Liver (tissue), 8 donors: ENCODE measurements at regions not wholly inside any gene's neighbourhood (a gene's known extent, or its start where the extent isn't known, plus 50 kb on each side); places are given as distances from the start of the nearest gene placed in this dataset.

Experiments
- DNase-seq: peaks from one replicate; pipeline ENCODE4 v3.0.0-alpha.2; 2017; ENCODE audit warnings: low spot score
- H3K27ac ChIP-seq, 2 donors: one replicate each; pipeline ENCODE4 v1.7.0; 2013; ENCODE audit warnings: inconsistent platforms in 2 of 2, low read length in 2 of 2, control low read depth in 1 of 2, low read depth in 1 of 2, mild to moderate bottlenecking in 1 of 2
- H3K27me3 ChIP-seq, 4 donors: one replicate each; pipeline versions ENCODE4 v1.6.1 to v1.7.0; 2013; ENCODE audit warnings: low read length in 3 of 4, inconsistent platforms in 1 of 4, mild to moderate bottlenecking in 1 of 4, moderate library complexity in 1 of 4; ENCODE audit not compliant: control insufficient read depth in 4 of 4, insufficient read depth in 4 of 4
- H3K36me3 ChIP-seq, 4 donors: one replicate each; pipeline versions ENCODE4 v1.6.1 to v1.7.0; 2013; ENCODE audit warnings: low read length in 3 of 4, mild to moderate bottlenecking in 3 of 4, low read depth in 1 of 4, moderate library complexity in 1 of 4; ENCODE audit not compliant: control insufficient read depth in 4 of 4, insufficient read depth in 3 of 4
- H3K4me1 ChIP-seq, 4 donors: one replicate each; pipeline versions ENCODE4 v1.6.1 to v1.7.0; 2013; ENCODE audit warnings: low read length in 3 of 4, mild to moderate bottlenecking in 3 of 4, moderate library complexity in 1 of 4; ENCODE audit not compliant: control insufficient read depth in 4 of 4, insufficient read depth in 4 of 4
- H3K4me3 ChIP-seq, 3 donors: one replicate each; pipeline versions ENCODE4 v1.6.1 to v1.7.0; 2013; ENCODE audit warnings: low read length in 3 of 3, control low read depth in 1 of 3, low read depth in 1 of 3, mild to moderate bottlenecking in 1 of 3
- H3K9ac ChIP-seq, 2 donors: one replicate each; pipeline ENCODE4 v1.7.0; 2013; ENCODE audit warnings: low read length in 2 of 2, mild to moderate bottlenecking in 2 of 2, moderate library complexity in 2 of 2, control low read depth in 1 of 2, low read depth in 1 of 2
- H3K9me3 ChIP-seq, 4 donors: one replicate each; pipeline versions ENCODE4 v1.6.1 to v1.7.0; 2013; ENCODE audit warnings: low read length in 3 of 4; ENCODE audit not compliant: control insufficient read depth in 4 of 4
- ATF3 ChIP-seq: IDR thresholded peaks from 2 replicates; pipeline ENCODE4 v1.6.1; 2016; ENCODE audit warnings: antibody characterized with exemption
- CTCF ChIP-seq: fragments of 150-350 bp; IDR thresholded peaks from 2 replicates; pipeline ENCODE4 v1.5.1; 2017; ENCODE audit warnings: improper control_type of control experiment, low read depth, low read length; ENCODE audit not compliant: missing input control
- FOXA1 ChIP-seq: IDR thresholded peaks from 2 replicates; pipeline ENCODE4 v1.6.1; 2016; ENCODE audit warnings: antibody characterized with exemption
- FOXA2 ChIP-seq: IDR thresholded peaks from 2 replicates; pipeline ENCODE4 v1.6.1; 2016; ENCODE audit warnings: antibody characterized with exemption
- GABPA ChIP-seq, 2 donors: IDR thresholded peaks in 1 of 2; conservative IDR thresholded peaks in 1 of 2; 2 replicates each; pipeline ENCODE4 v1.6.1; 2016; ENCODE audit warnings: antibody characterized with exemption in 2 of 2, mild to moderate bottlenecking in 1 of 2, moderate library complexity in 1 of 2
- HNF4A ChIP-seq, 2 donors: conservative IDR thresholded peaks; 2 replicates each; pipeline ENCODE4 v1.6.1; 2016; ENCODE audit warnings: antibody characterized with exemption in 2 of 2, mild to moderate bottlenecking in 2 of 2
- HNF4G ChIP-seq: IDR thresholded peaks from 2 replicates; pipeline ENCODE4 v1.6.1; 2016; ENCODE audit warnings: antibody characterized with exemption
- JUND ChIP-seq, 2 donors: IDR thresholded peaks; 2 replicates each; pipeline ENCODE4 v1.6.1; 2016; ENCODE audit warnings: antibody characterized with exemption in 2 of 2
- MAX ChIP-seq: IDR thresholded peaks from 2 replicates; pipeline ENCODE4 v1.6.1; 2016; ENCODE audit warnings: antibody characterized with exemption
- NR2F2 ChIP-seq: IDR thresholded peaks from 2 replicates; pipeline ENCODE4 v1.6.1; 2016; ENCODE audit warnings: antibody characterized with exemption
- RAD21 ChIP-seq, 2 donors: IDR thresholded peaks; 2 replicates each; pipeline ENCODE4 v1.6.1; 2016; ENCODE audit warnings: antibody characterized with exemption in 2 of 2, mild to moderate bottlenecking in 2 of 2
- REST ChIP-seq: IDR thresholded peaks from 2 replicates; pipeline ENCODE4 v1.6.1; 2016; ENCODE audit warnings: antibody characterized with exemption, mild to moderate bottlenecking
- RXRA ChIP-seq, 2 donors: IDR thresholded peaks; 2 replicates each; pipeline ENCODE4 v1.6.1; 2017 to 2018; ENCODE audit warnings: antibody characterized with exemption in 2 of 2, mild to moderate bottlenecking in 1 of 2
- SP1 ChIP-seq: IDR thresholded peaks from 2 replicates; pipeline ENCODE4 v1.6.1; 2018; ENCODE audit warnings: antibody characterized with exemption, mild to moderate bottlenecking
- TAF1 ChIP-seq: conservative IDR thresholded peaks from 2 replicates; pipeline ENCODE4 v1.6.1; 2016; ENCODE audit warnings: antibody characterized with exemption, mild to moderate bottlenecking
- YY1 ChIP-seq: IDR thresholded peaks from 2 replicates; pipeline ENCODE4 v1.6.1; 2016; ENCODE audit warnings: antibody characterized with exemption, mild to moderate bottlenecking
- ZBTB33 ChIP-seq: IDR thresholded peaks from 2 replicates; pipeline ENCODE4 v1.6.1; 2016; ENCODE audit warnings: antibody characterized with exemption
- WGBS: extraction: QIAGEN DNeasy Blood & Tissue Kit; methylation state at CpG from one replicate; pipeline ENCODE4 v1.1.7; 2013; 5-methylcytosine and 5-hydroxymethylcytosine counted together
- donor health status: healthy.
- donor health status: healthy.
- donor health status: healthy.
- donor health status: healthy.
- donor health status: healthy.

- Histone ChIP-seq H3K4me3 (no peak overlapping the region), H3K9ac (no peak overlapping the region), H3K36me3 (no peaks in the 10 kb centered on the region), H3K9me3 (no peaks in the 10 kb centered on the region), H3K27ac (no peak overlapping the region), H3K27me3 (no peaks in the 10 kb centered on the region), H3K4me1 (no peaks in the 10 kb centered on the region)
- no peak for DNase-seq
- no peak for TF ChIP-seq ZBTB33
- TF ChIP-seq YY1 = no peak
- TF ChIP-seq REST = no peak
- TF ChIP-seq SP1 = no peak
- TF ChIP-seq HNF4A (conservative IDR thresholded peaks at IDR 0.05) = no peak
- no peak for TF ChIP-seq RAD21 (IDR thresholded peaks at IDR 0.05)
- no peak for TF ChIP-seq MAX
- TF ChIP-seq TAF1 = no peak
- TF ChIP-seq FOXA1 = no peak
- TF ChIP-seq ATF3 = no peak
- no peak for TF ChIP-seq HNF4G
- TF ChIP-seq FOXA2 = no peak
- WGBS = 57% methylated on average over 1 of the region's 1 CpG
These were observed 755.1 kb upstream of the IGFBP7 start for GRCh38 chr4:57865264-57865663.

GRCh38 chr4:57854748-57855147, 744.6 kb upstream of the IGFBP7 start:
- H3K4me1 ChIP-seq = no peaks in the 10 kb centered on the region
- no peak overlapping the region for H3K27ac ChIP-seq
- no peak overlapping the region for H3K4me3 ChIP-seq
- H3K9ac ChIP-seq = no peak overlapping the region
- 61% methylated on average over 3 of the region's 3 CpGs for WGBS
- H3K27me3 ChIP-seq = no peaks in the 10 kb centered on the region
- TF ChIP-seq ATF3 = no peak
- TF ChIP-seq SP1 = no peak
- no peak for TF ChIP-seq GABPA (IDR thresholded peaks at IDR 0.05 in 1 of 2, conservative IDR thresholded peaks at IDR 0.05 in 1 of 2)
- TF ChIP-seq RXRA (IDR thresholded peaks at IDR 0.05) = no peak
- TF ChIP-seq FOXA1 = no peak
- no peak for TF ChIP-seq YY1
- no peak for TF ChIP-seq NR2F2
- no peak for TF ChIP-seq RAD21 (IDR thresholded peaks at IDR 0.05)
- no peak for TF ChIP-seq TAF1
- TF ChIP-seq REST = no peak
- no peak for TF ChIP-seq JUND (IDR thresholded peaks at IDR 0.05)
- no peak for TF ChIP-seq CTCF
- TF ChIP-seq HNF4G = no peak
- TF ChIP-seq FOXA2 = no peak
- H3K36me3 ChIP-seq = no peaks in the 10 kb centered on the region
- H3K9me3 ChIP-seq = no peaks in the 10 kb centered on the region
- no peak for DNase-seq
